Endothelial cell of umbilical vein (primary cell): ENCODE measurements at regions not wholly inside any gene's neighbourhood (a gene's known extent, or its start where the extent isn't known, plus 50 kb on each side); places are given as distances from the start of the nearest gene placed in this dataset.

Source experiments
- BruUV-seq: library from RNA; stranded (reverse); fragments of 400-500 nt; replicated peaks from 2 replicates; lab custom pipeline; 2021; lab: Mats Ljungman, UMichigan
- CTCF ChIA-PET: fragments of 300-600, 350-600 bp; sonication (Branson Sonifier 250); formaldehyde crosslinking; loops from one replicate; lab custom pipeline; 2021; ENCODE audit warnings: antibody characterized with exemption, inconsistent platforms; lab: Charles Lee
- POLR2A ChIA-PET: fragments of 300-600, 350-600 bp; sonication (Branson Sonifier 250); formaldehyde crosslinking; loops from one replicate; lab custom pipeline; 2021; ENCODE audit warnings: antibody characterized with exemption, inconsistent platforms; lab: Charles Lee
- DNase-seq: peaks from one replicate; pipeline ENCODE4 v3.0.0-alpha.2; 2011; ENCODE audit warnings: low read depth, low spot score
- FAIRE-seq: peaks from 2 replicates; lab custom pipeline; 2011; peaks lifted over from hg19 to GRCh38; lab: Jason Lieb, UNC
- H2AFZ ChIP-seq: 2 replicates; pipeline ENCODE4 v1.6.0; 2012; ENCODE audit warnings: low read depth, low read length, control low read depth, inconsistent platforms
- H3K27ac ChIP-seq: 2 replicates; pipeline ENCODE4 v1.5.1; 2011; ENCODE audit warnings: low read depth, mild to moderate bottlenecking, control low read depth, low read length, moderate library complexity; ENCODE audit not compliant: insufficient read depth
- H3K27me3 ChIP-seq, 2 experiments: 2 replicates each; pipeline versions ENCODE4 v1.6.0 to v1.6.1; 2011; ENCODE audit warnings: low read length in 2 of 2, mixed read lengths in 1 of 2; ENCODE audit not compliant: control insufficient read depth in 2 of 2, insufficient read depth in 2 of 2
- H3K36me3 ChIP-seq, 2 experiments: 2 replicates in 1 of 2; 3 replicates in 1 of 2; pipeline ENCODE4 v1.5.1; 2011; ENCODE audit warnings: low read length in 2 of 2, mild to moderate bottlenecking in 1 of 2, moderate library complexity in 1 of 2; ENCODE audit not compliant: control insufficient read depth in 2 of 2, insufficient read depth in 2 of 2; ENCODE audit errors: extremely low read depth in 1 of 2
- H3K4me1 ChIP-seq: 3 replicates; pipeline ENCODE4 v1.5.1; 2011; ENCODE audit warnings: mild to moderate bottlenecking, low read length; ENCODE audit not compliant: control insufficient read depth, insufficient read depth; ENCODE audit errors: extremely low read depth
- H3K4me2 ChIP-seq: 2 replicates; pipeline ENCODE4 v1.6.1; 2011; ENCODE audit warnings: low read length, control low read depth, mixed read lengths; ENCODE audit not compliant: insufficient read depth
- H3K4me3 ChIP-seq, 3 experiments: fragments of 200-600 bp in 1 of 3; sonication (generic), shearing (Covaris generic) in 1 of 3; replicated peaks in 1 of 3; 2 replicates each; pipeline ENCODE4 v1.5.1; 2011 to 2016; ENCODE audit warnings: control low read depth in 3 of 3, low read length in 3 of 3, mild to moderate bottlenecking in 2 of 3, inconsistent platforms in 1 of 3, low read depth in 1 of 3, moderate library complexity in 1 of 3; ENCODE audit not compliant: insufficient read depth in 1 of 3
- H3K79me2 ChIP-seq: 2 replicates; pipeline ENCODE4 v1.6.0; 2012; ENCODE audit warnings: low read length, inconsistent platforms; ENCODE audit not compliant: control insufficient read depth, insufficient read depth
- H3K9ac ChIP-seq: replicated peaks from 2 replicates; pipeline ENCODE3; 2011; ENCODE audit warnings: low read length, control low read depth; ENCODE audit not compliant: insufficient read depth; ENCODE audit errors: extremely low read depth
- H3K9me1 ChIP-seq: replicated peaks from 3 replicates; pipeline ENCODE4 v1.6.0; 2011; ENCODE audit warnings: mild to moderate bottlenecking, low read length; ENCODE audit not compliant: control insufficient read depth, insufficient read depth; ENCODE audit errors: extremely low read depth
- H3K9me3 ChIP-seq: replicated peaks from 2 replicates; pipeline ENCODE4 v1.5.1; 2012; ENCODE audit warnings: low read length, inconsistent platforms; ENCODE audit not compliant: control insufficient read depth, insufficient read depth
- H4K20me1 ChIP-seq: replicated peaks from 2 replicates; pipeline ENCODE3; 2011; ENCODE audit warnings: mild to moderate bottlenecking, low read length; ENCODE audit not compliant: control insufficient read depth, insufficient read depth; ENCODE audit errors: extremely low read depth
- CTCF ChIP-seq, 2 donors: IDR thresholded peaks; 1 replicate in 1 of 2; 2 replicates in 1 of 2; pipeline ENCODE4 v1.5.1; 2011; ENCODE audit warnings: low read length in 2 of 2, mild to moderate bottlenecking in 2 of 2, moderate library complexity in 2 of 2, control low read depth in 1 of 2, inconsistent platforms in 1 of 2, low read depth in 1 of 2; ENCODE audit not compliant: insufficient read depth in 1 of 2; ENCODE audit errors: extremely low read depth in 1 of 2
- EZH2 ChIP-seq: IDR thresholded peaks from 2 replicates; pipeline ENCODE4 v1.6.1; 2012; ENCODE audit warnings: borderline replicate concordance, low read depth, mild to moderate bottlenecking, moderate library complexity, low read length, inconsistent platforms; ENCODE audit not compliant: severe bottlenecking
- FOS ChIP-seq: IDR thresholded peaks from 2 replicates; pipeline ENCODE4 v1.6.1; 2011; ENCODE audit warnings: mild to moderate bottlenecking, low read length, moderate library complexity, borderline replicate concordance; ENCODE audit not compliant: insufficient read depth
- GATA2 ChIP-seq: IDR thresholded peaks from 2 replicates; pipeline ENCODE4 v1.7.0; 2011; ENCODE audit warnings: low read depth, mild to moderate bottlenecking, moderate library complexity, mixed read lengths, low read length; ENCODE audit not compliant: insufficient read length, insufficient read depth
- JUN ChIP-seq: IDR thresholded peaks from 2 replicates; pipeline ENCODE4 v1.6.1; 2011; ENCODE audit warnings: borderline replicate concordance, low read depth; ENCODE audit not compliant: insufficient read length, insufficient read depth
- MAX ChIP-seq: IDR thresholded peaks from 2 replicates; pipeline ENCODE4 v1.6.1; 2011; ENCODE audit not compliant: insufficient read depth, insufficient read length
- MYC ChIP-seq: IDR thresholded peaks from one replicate; pipeline ENCODE4 v1.6.1; 2011; ENCODE audit warnings: mild to moderate bottlenecking, low read depth, low read length
- POLR2A ChIP-seq: IDR thresholded peaks from 2 replicates; pipeline ENCODE4 v1.6.1; 2012; ENCODE audit warnings: low read depth, mild to moderate bottlenecking, control low read depth, low read length
- POLR2AphosphoS5 ChIP-seq: IDR thresholded peaks from 2 replicates; pipeline ENCODE4 v1.6.1; 2012; ENCODE audit warnings: low read depth, mild to moderate bottlenecking, control low read depth, low read length, moderate library complexity; ENCODE audit not compliant: insufficient read depth
- dilution Hi-C: fragments of 300-500 bp; cut with MboI; formaldehyde crosslinking; loops from one replicate; pipeline ENCODE4 v1.15.0; 2019; ENCODE audit warnings: low sequenced_read_pairs; ENCODE audit not compliant: extremely low pct_ligation_motif_present
- intact Hi-C: fragments of 100-400 bp; cut with micrococcal nuclease; formaldehyde crosslinking; loops from one replicate; pipeline ENCODE4 v1.10.0; 2022

DNA sequence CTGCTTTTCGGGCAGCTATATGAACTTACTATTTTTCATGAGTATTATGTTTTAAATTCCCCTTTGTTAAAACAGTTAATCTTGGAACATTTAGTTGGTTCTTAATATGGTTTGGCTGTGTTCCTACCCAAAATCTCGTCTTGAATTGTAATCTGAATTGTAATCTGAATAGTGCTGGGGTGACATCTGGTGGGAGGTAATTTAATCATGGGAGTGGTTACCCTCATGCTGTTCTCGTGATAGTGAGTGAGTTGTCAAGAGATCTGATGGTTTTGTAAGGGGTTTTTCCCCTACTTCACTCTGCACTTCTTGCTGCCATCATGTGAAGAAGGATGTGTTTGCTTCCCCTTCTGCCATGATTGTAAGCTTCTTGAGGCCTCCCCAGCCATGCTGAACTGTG is 305.4 kb upstream of the MAP3K7 start:
- intact Hi-C loops (no loop called here), dilution Hi-C loops (no loop called here)
- no peaks in the 10 kb centered on the region for H3K79me2 ChIP-seq
- H3K9me1 ChIP-seq = no peaks in the 10 kb centered on the region
- ChIA-PET POLR2A (no interaction called here), CTCF (no interaction called here)
- no peak overlapping the region for H2AFZ ChIP-seq
- no TSS peak for BruUV-seq
- H3K4me3 ChIP-seq = no peak overlapping the region
- no peaks in the 10 kb centered on the region for H3K27me3 ChIP-seq
- H3K4me2 ChIP-seq = no peak overlapping the region
- no peak overlapping the region for H3K27ac ChIP-seq
- H4K20me1 ChIP-seq = no peaks in the 10 kb centered on the region
- DNase-seq (no peak), FAIRE-seq (no peak)
- no peaks in the 10 kb centered on the region for H3K4me1 ChIP-seq
- H3K9ac ChIP-seq = no peak overlapping the region
- no peaks in the 10 kb centered on the region for H3K9me3 ChIP-seq
- H3K36me3 ChIP-seq = no peaks in the 10 kb centered on the region
- TF ChIP-seq MYC (no peak), GATA2 (no peak), FOS (no peak), MAX (no peak), CTCF (IDR thresholded peaks at IDR 0.05; ENCODE audit: extremely low read depth in 1 of 2, insufficient read depth in 1 of 2, low read depth in 1 of 2, low read length in 2 of 2) (no peak), JUN (no peak), EZH2 (no peak), POLR2A (no peak), POLR2AphosphoS5 (no peak)
